ENCODE measurements at regions not wholly inside any gene's neighbourhood (a gene's known extent, or its start where the extent isn't known, plus 50 kb on each side); places are given as distances from the start of the nearest gene placed in this dataset.

- Histone ChIP-seq H2AFZ (ENCODE audit: insufficient read depth, low read depth, low read length, poor library complexity, severe bottlenecking) (no peak overlapping the region), H3K36me3 (replicated peaks in 1 of 2; ENCODE audit: control insufficient read depth in 1 of 2, insufficient read depth in 2 of 2, low read length in 2 of 2) (no peaks in the 10 kb centered on the region)
These were observed 242.1 kb downstream of the ZEB2 start for GRCh38 chr2:144277622-144278354.

GRCh38 chr2:144275340-144275739 is 244.6 kb downstream of the ZEB2 start:
- H3K9ac ChIP-seq (ENCODE audit: insufficient read depth, low read length, poor library complexity, severe bottlenecking) = no peak overlapping the region
- no peaks in the 10 kb centered on the region for H3K9me3 ChIP-seq (replicated peaks in 1 of 2; ENCODE audit: control insufficient read depth in 1 of 2, insufficient read depth in 1 of 2, low read length in 2 of 2)
- Mint-ChIP-seq H3K9me3 (peaks cover 0 to 6% (median 2%) of the 10 kb centered on the region in 7 donors), H3K36me3 (no peaks in the 10 kb centered on the region), H3K27ac (no peak overlapping the region), H3K27me3 (ENCODE audit: low read depth in 3 of 3) (peaks cover 0 to 2% (median 0%) of the 10 kb centered on the region in 3 donors), H3K4me1 (peaks cover 7% of the 10 kb centered on the region), H3K4me3 (no peak overlapping the region)
- no peaks in the 10 kb centered on the region for H3K79me2 ChIP-seq (ENCODE audit: insufficient read depth, low read length)
- H3K27ac ChIP-seq (ENCODE audit: low read depth in 1 of 2, low read length in 2 of 2) = no peak overlapping the region
- intact Hi-C loops (cut with micrococcal nuclease) = no loop called here
- H3K4me3 ChIP-seq (replicated peaks in 1 of 3; ENCODE audit: low read depth in 2 of 3, low read length in 3 of 3) = no peak overlapping the region
- no peaks in the 10 kb centered on the region for H3K27me3 ChIP-seq (ENCODE audit: control insufficient read depth in 2 of 2, insufficient read depth in 2 of 2, low read length in 2 of 2)
- H3K36me3 ChIP-seq (replicated peaks in 1 of 2; ENCODE audit: control insufficient read depth in 1 of 2, insufficient read depth in 2 of 2, low read length in 2 of 2) = no peaks in the 10 kb centered on the region
- no peak overlapping the region for H2AFZ ChIP-seq (ENCODE audit: insufficient read depth, low read depth, low read length, poor library complexity, severe bottlenecking)
- no peak overlapping the region for H3K4me2 ChIP-seq (replicated peaks; ENCODE audit: extremely low read depth, low read length, poor library complexity, severe bottlenecking)
- H3K4me1 ChIP-seq (ENCODE audit: control insufficient read depth in 1 of 2, insufficient read depth in 2 of 2, low read length in 2 of 2) = no peaks in the 10 kb centered on the region
- no peaks in the 10 kb centered on the region for H4K20me1 ChIP-seq (ENCODE audit: insufficient read depth, low read length)
- no peak for DNase-seq
- TF ChIP-seq, protein P1, sequence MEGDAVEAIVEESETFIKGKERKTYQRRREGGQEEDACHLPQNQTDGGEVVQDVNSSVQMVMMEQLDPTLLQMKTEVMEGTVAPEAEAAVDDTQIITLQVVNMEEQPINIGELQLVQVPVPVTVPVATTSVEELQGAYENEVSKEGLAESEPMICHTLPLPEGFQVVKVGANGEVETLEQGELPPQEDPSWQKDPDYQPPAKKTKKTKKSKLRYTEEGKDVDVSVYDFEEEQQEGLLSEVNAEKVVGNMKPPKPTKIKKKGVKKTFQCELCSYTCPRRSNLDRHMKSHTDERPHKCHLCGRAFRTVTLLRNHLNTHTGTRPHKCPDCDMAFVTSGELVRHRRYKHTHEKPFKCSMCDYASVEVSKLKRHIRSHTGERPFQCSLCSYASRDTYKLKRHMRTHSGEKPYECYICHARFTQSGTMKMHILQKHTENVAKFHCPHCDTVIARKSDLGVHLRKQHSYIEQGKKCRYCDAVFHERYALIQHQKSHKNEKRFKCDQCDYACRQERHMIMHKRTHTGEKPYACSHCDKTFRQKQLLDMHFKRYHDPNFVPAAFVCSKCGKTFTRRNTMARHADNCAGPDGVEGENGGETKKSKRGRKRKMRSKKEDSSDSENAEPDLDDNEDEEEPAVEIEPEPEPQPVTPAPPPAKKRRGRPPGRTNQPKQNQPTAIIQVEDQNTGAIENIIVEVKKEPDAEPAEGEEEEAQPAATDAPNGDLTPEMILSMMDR (IDR thresholded peaks at IDR 0.05) = no peak

More at GRCh38 chr2:144277622-144278354, 242.1 kb downstream of the ZEB2 start:
- Histone ChIP-seq H3K9ac (ENCODE audit: insufficient read depth, low read length, poor library complexity, severe bottlenecking) (no peak overlapping the region), H3K4me1 (ENCODE audit: control insufficient read depth in 1 of 2, insufficient read depth in 2 of 2, low read length in 2 of 2) (no peaks in the 10 kb centered on the region), H3K27ac (ENCODE audit: low read depth in 1 of 2, low read length in 2 of 2) (no peak overlapping the region), H4K20me1 (ENCODE audit: insufficient read depth, low read length) (no peaks in the 10 kb centered on the region), H3K4me2 (replicated peaks; ENCODE audit: extremely low read depth, low read length, poor library complexity, severe bottlenecking) (no peak overlapping the region), H3K9me3 (replicated peaks in 1 of 2; ENCODE audit: control insufficient read depth in 1 of 2, insufficient read depth in 1 of 2, low read length in 2 of 2) (no peaks in the 10 kb centered on the region), H3K79me2 (ENCODE audit: insufficient read depth, low read length) (no peaks in the 10 kb centered on the region), H3K4me3 (replicated peaks in 1 of 3; ENCODE audit: low read depth in 2 of 3, low read length in 3 of 3) (no peak overlapping the region), H3K27me3 (ENCODE audit: control insufficient read depth in 2 of 2, insufficient read depth in 2 of 2, low read length in 2 of 2) (no peaks in the 10 kb centered on the region)
- intact Hi-C loops (cut with micrococcal nuclease) = no loop called here
- no peaks in the 10 kb centered on the region for H3K4me1 Mint-ChIP-seq
- peaks cover 0 to 2% (median 0%) of the 10 kb centered on the region in 3 donors for H3K27me3 Mint-ChIP-seq (ENCODE audit: low read depth in 3 of 3)
- TF ChIP-seq, protein P1 (IDR thresholded peaks at IDR 0.05) = no peak
- WGBS (ENCODE audit: insufficient coverage) = no CpG with 5 or more reads among the region's 2 CpGs
- H3K4me3 Mint-ChIP-seq = no peak overlapping the region
- no peaks in the 10 kb centered on the region for H3K36me3 Mint-ChIP-seq
- DNase-seq = no peak
- H3K27ac Mint-ChIP-seq = no peak overlapping the region
- H3K9me3 Mint-ChIP-seq = peaks cover 0 to 6% (median 2%) of the 10 kb centered on the region in 7 donors

Data from CD14-positive monocyte (primary cell).